ENCODE measurements at regions not wholly inside any gene's neighbourhood (a gene's known extent, or its start where the extent isn't known, plus 50 kb on each side); places are given as distances from the start of the nearest gene placed in this dataset.

DNA sequence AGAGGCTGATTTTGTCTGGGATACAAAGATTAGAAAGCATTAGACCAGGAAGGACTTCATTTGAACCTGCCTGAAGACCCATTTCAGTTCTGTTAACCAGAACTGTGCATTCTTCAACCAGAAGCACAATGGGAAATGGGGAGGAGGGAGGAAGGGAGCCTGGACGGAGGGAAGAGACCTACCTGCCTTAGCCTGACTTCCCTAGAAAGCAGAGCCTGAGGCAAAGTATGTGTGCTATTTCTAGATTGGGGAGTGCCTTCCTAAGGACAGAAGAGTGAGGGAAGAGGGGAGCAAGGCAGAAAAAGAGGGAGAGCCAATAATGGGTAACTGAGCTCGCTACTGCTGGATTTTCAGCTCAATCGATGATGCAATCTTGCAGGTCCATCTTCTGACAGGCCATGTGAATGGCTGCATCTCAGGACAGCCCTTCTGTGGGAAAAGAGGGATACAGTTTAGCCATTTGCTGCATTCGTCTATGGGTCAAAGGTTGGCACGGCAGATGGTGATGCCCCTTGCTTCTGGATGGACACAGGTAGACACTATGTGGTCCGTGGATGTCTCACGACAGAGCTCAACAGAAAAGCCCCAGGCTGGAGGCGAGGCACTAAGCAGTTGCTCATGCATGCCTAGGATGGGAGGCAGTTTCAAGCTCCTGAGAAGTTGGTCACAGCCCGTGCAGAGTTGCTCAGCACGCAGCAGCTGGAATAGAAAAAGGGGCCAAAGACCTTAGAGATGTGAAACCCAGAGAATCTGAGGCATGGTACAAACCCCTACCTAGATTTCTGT is 78.8 kb upstream of the UBL3 start:
- no peak for DNase-seq (ENCODE audit: low read depth in 3 of 3)

- no peak for DNase-seq (ENCODE audit: low read depth in 3 of 3)
Observed at GRCh38 chr13:29926098-29926476, 75.7 kb upstream of the UBL3 start.

DNA sequence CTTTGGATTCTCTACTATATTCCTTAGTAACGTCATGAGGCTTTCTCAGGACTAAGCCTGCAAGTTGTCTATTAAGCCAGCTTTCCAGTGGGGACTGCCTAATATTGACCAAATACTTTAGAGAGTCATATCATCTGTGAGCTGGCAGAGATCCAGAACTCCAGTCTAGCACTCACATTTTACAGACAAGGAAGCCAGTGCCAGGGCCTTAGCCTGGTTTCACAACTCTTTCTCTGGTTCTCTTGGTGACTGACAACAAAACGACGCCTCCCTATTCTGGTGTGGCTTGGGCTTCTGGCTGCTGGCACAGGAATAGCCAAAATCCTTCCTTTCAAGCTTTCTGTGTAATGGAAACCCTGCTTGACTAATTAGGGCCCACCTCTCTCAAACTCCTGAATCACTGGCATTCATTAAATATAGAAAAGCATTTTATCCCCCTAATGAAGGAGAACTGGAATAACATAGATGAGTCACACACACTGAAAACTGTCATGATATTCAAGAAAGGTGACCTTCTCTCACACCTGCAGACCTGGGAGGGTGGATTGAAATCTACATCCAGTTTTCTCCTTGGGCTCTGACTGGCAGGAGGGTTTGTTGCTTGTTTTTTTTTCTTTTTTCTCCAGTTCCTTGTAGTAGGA is 75.2 kb upstream of the UBL3 start:
- DNase-seq (ENCODE audit: low read depth in 3 of 3): no peak

GRCh38 chr13:29924482-29925350 is 74.3 kb upstream of the UBL3 start:
- no peak for DNase-seq (ENCODE audit: low read depth in 3 of 3)

GRCh38 chr13:29923554-29924481 is 73.4 kb upstream of the UBL3 start:
- peak; percentile 43 to 79 (median 67) for DNase-seq (ENCODE audit: low read depth in 3 of 3)

DNA sequence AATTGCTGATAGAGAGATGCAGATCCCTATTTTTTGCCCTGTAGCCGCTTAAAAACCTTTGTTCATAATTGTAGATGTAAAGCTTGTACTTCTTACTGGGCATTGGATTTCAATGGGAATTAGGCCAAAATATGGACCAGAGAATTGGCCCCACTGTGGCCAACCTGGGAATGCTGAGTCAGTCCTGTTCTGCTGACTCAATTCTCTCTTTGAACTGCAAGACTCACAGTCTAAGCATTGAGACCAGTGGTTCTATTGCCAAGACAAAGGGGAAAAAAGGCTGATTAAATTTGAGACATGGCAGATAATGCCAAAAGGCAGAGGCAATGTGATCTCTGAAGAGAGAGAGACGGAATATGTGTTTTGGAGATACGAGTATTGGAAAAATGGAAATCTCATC is 72.5 kb upstream of the UBL3 start:
- no peak for DNase-seq (ENCODE audit: low read depth in 3 of 3)

DNA sequence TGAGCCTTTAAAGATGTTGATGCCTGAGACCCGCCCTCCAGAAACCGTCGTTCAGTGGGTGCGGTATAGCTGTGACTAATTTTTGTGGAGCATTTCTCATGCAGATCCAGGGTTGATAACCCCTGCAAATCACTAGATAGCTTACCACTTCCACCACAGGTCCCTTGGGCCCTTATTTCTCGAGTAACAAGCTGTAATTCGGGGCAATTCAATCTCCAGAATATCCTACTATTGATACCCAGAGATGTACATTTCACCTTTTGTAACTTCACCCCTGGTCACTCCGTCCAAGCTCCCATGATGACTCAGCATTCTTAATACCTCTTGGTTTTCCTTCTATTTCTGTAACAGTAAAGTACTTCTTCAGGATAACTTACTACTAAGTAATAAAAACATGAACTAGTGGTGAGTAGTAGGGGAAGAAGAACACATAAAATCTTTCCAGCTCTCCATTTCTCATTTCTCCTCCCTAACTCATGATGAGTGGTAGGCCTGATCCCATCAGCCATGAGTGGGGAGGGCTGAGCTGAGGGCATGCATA is 71.9 kb upstream of the UBL3 start:
- DNase-seq (ENCODE audit: low read depth in 3 of 3): no peak

GRCh38 chr13:29921542-29921941 is 71.1 kb upstream of the UBL3 start:
- DNase-seq (ENCODE audit: low read depth in 3 of 3): no peak

GRCh38 chr13:29920025-29920643 is 69.7 kb upstream of the UBL3 start:
- DNase-seq (ENCODE audit: low read depth in 3 of 3): no peak

GRCh38 chr13:29918845-29919244 is 68.4 kb upstream of the UBL3 start:
- no peak for DNase-seq (ENCODE audit: low read depth in 3 of 3)

- DNase-seq (ENCODE audit: low read depth in 3 of 3): no peak
Observed at GRCh38 chr13:29917650-29918049, 67.2 kb upstream of the UBL3 start.

- no peak for DNase-seq (ENCODE audit: low read depth in 3 of 3)
Observed at GRCh38 chr13:29914581-29914980, 64.2 kb upstream of the UBL3 start.

GRCh38 chr13:29911781-29912418 is 61.5 kb upstream of the UBL3 start:
- no peak for DNase-seq (ENCODE audit: low read depth in 3 of 3)

DNA sequence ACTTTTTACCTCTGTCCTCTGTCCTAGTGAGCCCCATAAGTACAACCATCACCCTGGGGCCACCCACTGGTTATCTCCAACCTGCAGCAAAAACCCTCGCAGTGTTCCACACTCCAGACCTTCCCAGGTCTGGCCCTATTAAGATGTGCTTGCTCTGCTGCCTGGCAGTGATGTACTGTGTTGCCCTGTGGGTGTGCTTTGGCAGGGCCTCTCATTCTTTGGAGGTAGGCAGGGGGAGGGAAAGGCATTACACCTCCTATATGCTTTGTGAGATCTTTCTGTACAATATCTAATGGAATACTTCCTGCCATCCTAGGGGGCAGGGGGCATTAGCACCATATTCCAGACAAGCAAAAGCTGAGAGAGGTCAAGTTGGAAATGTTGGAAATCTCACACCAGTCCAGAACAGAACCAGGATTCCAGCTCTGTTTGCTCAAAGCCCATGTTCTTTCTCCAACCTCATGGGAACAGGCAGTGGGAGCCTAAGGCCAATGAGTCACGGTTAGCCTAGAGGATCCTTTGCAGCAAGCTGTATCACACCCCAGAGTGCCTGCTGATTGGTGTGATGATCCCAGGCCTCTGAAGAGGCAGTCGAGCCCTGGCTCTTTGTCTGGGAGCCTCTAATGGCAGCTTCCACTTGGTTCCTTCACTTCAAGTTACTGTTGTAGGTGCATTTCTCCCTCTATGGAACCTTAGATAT is 59.7 kb upstream of the UBL3 start:
- no peak for DNase-seq (ENCODE audit: low read depth in 3 of 3)

- DNase-seq (ENCODE audit: low read depth in 3 of 3): no peak
Observed at GRCh38 chr13:29909081-29909730, 58.8 kb upstream of the UBL3 start.

- no peak for DNase-seq (ENCODE audit: low read depth in 3 of 3)
Observed at GRCh38 chr13:29908416-29909080, 58.1 kb upstream of the UBL3 start.

DNA sequence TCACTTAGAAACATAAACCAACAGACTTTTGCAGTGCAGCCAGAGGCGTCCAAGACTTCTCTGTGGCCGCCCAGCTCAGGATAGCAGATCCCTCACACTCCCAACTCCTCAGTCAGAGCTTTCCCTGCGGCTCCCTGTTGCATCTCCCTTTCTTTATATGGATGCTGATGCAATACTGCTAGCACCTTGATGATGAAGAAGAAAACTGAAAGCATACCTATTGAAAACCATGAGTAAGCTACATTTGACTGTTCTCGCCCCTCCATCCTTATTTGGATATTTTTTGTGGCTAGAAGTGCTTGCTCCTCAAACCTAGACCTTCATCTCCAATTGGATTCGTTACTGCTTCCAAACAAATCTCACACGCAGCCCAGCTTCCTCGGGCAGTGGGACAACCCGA is 57.3 kb upstream of the UBL3 start:
- no peak for DNase-seq (ENCODE audit: low read depth in 3 of 3)

- no peak for DNase-seq (ENCODE audit: low read depth in 3 of 3)
Observed at GRCh38 chr13:29906432-29907011, 56.1 kb upstream of the UBL3 start.
